Endothelial cell of umbilical vein (primary cell): ENCODE measurements at regions not wholly inside any gene's neighbourhood (a gene's known extent, or its start where the extent isn't known, plus 50 kb on each side); places are given as distances from the start of the nearest gene placed in this dataset.

Experiments
- EZH2 ChIP-seq: IDR thresholded peaks from 2 replicates; pipeline ENCODE4 v1.6.1; 2012; ENCODE audit warnings: borderline replicate concordance, low read depth, mild to moderate bottlenecking, moderate library complexity, low read length, inconsistent platforms; ENCODE audit not compliant: severe bottlenecking
- FOS ChIP-seq: IDR thresholded peaks from 2 replicates; pipeline ENCODE4 v1.6.1; 2011; ENCODE audit warnings: mild to moderate bottlenecking, low read length, moderate library complexity, borderline replicate concordance; ENCODE audit not compliant: insufficient read depth
- GATA2 ChIP-seq: IDR thresholded peaks from 2 replicates; pipeline ENCODE4 v1.7.0; 2011; ENCODE audit warnings: low read depth, mild to moderate bottlenecking, moderate library complexity, mixed read lengths, low read length; ENCODE audit not compliant: insufficient read length, insufficient read depth
- JUN ChIP-seq: IDR thresholded peaks from 2 replicates; pipeline ENCODE4 v1.6.1; 2011; ENCODE audit warnings: borderline replicate concordance, low read depth; ENCODE audit not compliant: insufficient read length, insufficient read depth
- MYC ChIP-seq: IDR thresholded peaks from one replicate; pipeline ENCODE4 v1.6.1; 2011; ENCODE audit warnings: mild to moderate bottlenecking, low read depth, low read length
- POLR2A ChIP-seq: IDR thresholded peaks from 2 replicates; pipeline ENCODE4 v1.6.1; 2012; ENCODE audit warnings: low read depth, mild to moderate bottlenecking, control low read depth, low read length
- POLR2AphosphoS5 ChIP-seq: IDR thresholded peaks from 2 replicates; pipeline ENCODE4 v1.6.1; 2012; ENCODE audit warnings: low read depth, mild to moderate bottlenecking, control low read depth, low read length, moderate library complexity; ENCODE audit not compliant: insufficient read depth
- TF ChIP-seq, protein P1 (sequence below), 2 donors: IDR thresholded peaks; 1 replicate in 1 of 2; 2 replicates in 1 of 2; pipeline ENCODE4 v1.5.1; 2011; ENCODE audit warnings: low read length in 2 of 2, mild to moderate bottlenecking in 2 of 2, moderate library complexity in 2 of 2, control low read depth in 1 of 2, inconsistent platforms in 1 of 2, low read depth in 1 of 2; ENCODE audit not compliant: insufficient read depth in 1 of 2; ENCODE audit errors: extremely low read depth in 1 of 2
- TF ChIP-seq, protein P2 (sequence below): IDR thresholded peaks from 2 replicates; pipeline ENCODE4 v1.6.1; 2011; ENCODE audit not compliant: insufficient read depth, insufficient read length

- TF ChIP-seq, protein P1, sequence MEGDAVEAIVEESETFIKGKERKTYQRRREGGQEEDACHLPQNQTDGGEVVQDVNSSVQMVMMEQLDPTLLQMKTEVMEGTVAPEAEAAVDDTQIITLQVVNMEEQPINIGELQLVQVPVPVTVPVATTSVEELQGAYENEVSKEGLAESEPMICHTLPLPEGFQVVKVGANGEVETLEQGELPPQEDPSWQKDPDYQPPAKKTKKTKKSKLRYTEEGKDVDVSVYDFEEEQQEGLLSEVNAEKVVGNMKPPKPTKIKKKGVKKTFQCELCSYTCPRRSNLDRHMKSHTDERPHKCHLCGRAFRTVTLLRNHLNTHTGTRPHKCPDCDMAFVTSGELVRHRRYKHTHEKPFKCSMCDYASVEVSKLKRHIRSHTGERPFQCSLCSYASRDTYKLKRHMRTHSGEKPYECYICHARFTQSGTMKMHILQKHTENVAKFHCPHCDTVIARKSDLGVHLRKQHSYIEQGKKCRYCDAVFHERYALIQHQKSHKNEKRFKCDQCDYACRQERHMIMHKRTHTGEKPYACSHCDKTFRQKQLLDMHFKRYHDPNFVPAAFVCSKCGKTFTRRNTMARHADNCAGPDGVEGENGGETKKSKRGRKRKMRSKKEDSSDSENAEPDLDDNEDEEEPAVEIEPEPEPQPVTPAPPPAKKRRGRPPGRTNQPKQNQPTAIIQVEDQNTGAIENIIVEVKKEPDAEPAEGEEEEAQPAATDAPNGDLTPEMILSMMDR (IDR thresholded peaks at IDR 0.05; ENCODE audit: extremely low read depth in 1 of 2, insufficient read depth in 1 of 2, low read depth in 1 of 2, low read length in 2 of 2): no peak
- TF ChIP-seq, protein P2, sequence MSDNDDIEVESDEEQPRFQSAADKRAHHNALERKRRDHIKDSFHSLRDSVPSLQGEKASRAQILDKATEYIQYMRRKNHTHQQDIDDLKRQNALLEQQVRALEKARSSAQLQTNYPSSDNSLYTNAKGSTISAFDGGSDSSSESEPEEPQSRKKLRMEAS: no peak
- TF ChIP-seq EZH2: no peak
- no peak for TF ChIP-seq FOS
- no peak for TF ChIP-seq POLR2AphosphoS5
- TF ChIP-seq POLR2A: no peak
- TF ChIP-seq GATA2: no peak
- TF ChIP-seq JUN: no peak
- no peak for TF ChIP-seq MYC
These were observed 339.6 kb downstream of the ZNF536 start for GRCh38 chr19:30711826-30712225.
